Activated CD8-positive, alpha-beta T cell treated with anti-CD3 and anti-CD28 coated beads for 36 hours (primary cell): ENCODE measurements at regions not wholly inside any gene's neighbourhood (a gene's known extent, or its start where the extent isn't known, plus 50 kb on each side); places are given as distances from the start of the nearest gene placed in this dataset.

Experiments
- ATAC-seq: fragments of 200-7000 bp; cut with Tn5 transposase; one replicate; pipeline ENCODE4 v1.10.0; 2021; ENCODE audit warnings: mild to moderate bottlenecking, moderate library complexity
- CTCF ChIA-PET: fragments of 350-600 bp; sonication (Branson Sonifier 250); formaldehyde crosslinking; loops from one replicate; lab custom pipeline; 2021; ENCODE audit warnings: antibody characterized with exemption; lab: Charles Lee
- POLR2A ChIA-PET: fragments of 350-600 bp; sonication (Branson Sonifier 250); formaldehyde crosslinking; loops from one replicate; lab custom pipeline; 2021; ENCODE audit warnings: antibody characterized with exemption; lab: Charles Lee
- DNase-seq: peaks from one replicate; pipeline ENCODE4 v3.0.0-alpha.2; 2020
- H3K27ac Mint-ChIP-seq: one replicate; pipeline ENCODE4 v1.8.0; 2021; ENCODE audit warnings: mild to moderate bottlenecking, mixed read lengths
- H3K27me3 Mint-ChIP-seq: one replicate; pipeline ENCODE4 v1.8.0; 2021; ENCODE audit warnings: mixed read lengths
- H3K36me3 Mint-ChIP-seq: one replicate; pipeline ENCODE4 v1.8.0; 2021; ENCODE audit warnings: low read depth, mixed read lengths
- H3K4me1 Mint-ChIP-seq: one replicate; pipeline ENCODE4 v1.8.0; 2021; ENCODE audit warnings: low read depth, mixed read lengths
- H3K4me3 Mint-ChIP-seq: one replicate; pipeline ENCODE4 v1.8.0; 2021; ENCODE audit warnings: mild to moderate bottlenecking, moderate library complexity, mixed read lengths
- H3K9me3 Mint-ChIP-seq: one replicate; pipeline ENCODE4 v1.8.0; 2021; ENCODE audit warnings: mixed read lengths
- intact Hi-C: fragments of 100-400 bp; cut with micrococcal nuclease; formaldehyde crosslinking; loops from one replicate; pipeline ENCODE4 v1.10.0; 2022
- TF ChIP-seq, protein P1 (sequence below): fragments of 200-600 bp; IDR thresholded peaks from one replicate; pipeline ENCODE4 v1.8.0; 2022; ENCODE audit warnings: antibody characterized with exemption, mild to moderate bottlenecking

DNA sequence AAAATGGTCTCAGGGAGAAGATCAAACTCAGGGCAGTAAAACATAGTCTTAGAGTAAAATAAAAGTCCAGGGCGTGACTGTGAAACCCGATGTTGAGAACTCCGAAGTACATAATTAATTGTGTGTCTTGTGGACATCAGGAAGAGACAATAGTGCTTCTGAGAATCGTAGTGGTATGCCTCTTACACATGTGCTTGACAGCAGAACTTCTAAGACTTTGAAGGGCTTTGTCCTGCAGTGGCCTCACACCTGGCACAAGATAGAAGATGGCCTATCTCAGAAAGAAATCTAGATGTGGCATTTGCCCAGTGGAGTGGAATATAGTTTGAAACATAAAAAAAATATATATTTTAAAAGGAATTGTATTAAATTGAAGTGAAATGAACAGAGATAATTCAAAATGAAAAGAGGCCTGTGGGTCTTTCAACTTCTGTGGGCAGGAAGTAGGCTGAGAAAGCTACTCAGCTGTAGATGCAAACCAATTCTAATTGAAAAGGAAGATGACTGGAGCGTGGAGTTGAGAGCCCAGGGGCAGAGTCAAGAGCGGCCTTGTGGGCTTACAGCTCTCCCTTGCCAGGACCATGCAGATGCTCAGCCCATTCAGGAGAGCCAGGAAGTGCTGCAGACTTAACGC lies 468.4 kb downstream of the KDM4C start:
- peaks cover 2% of the 10 kb centered on the region for H3K9me3 Mint-ChIP-seq
- CTCF ChIA-PET = no interaction called here
- no peaks in the 10 kb centered on the region for H3K36me3 Mint-ChIP-seq
- intact Hi-C loops = no loop called here
- DNase-seq (no peak), ATAC-seq (no peak)
- no peak overlapping the region for H3K4me3 Mint-ChIP-seq
- POLR2A ChIA-PET = no interaction called here
- TF ChIP-seq, protein P1, sequence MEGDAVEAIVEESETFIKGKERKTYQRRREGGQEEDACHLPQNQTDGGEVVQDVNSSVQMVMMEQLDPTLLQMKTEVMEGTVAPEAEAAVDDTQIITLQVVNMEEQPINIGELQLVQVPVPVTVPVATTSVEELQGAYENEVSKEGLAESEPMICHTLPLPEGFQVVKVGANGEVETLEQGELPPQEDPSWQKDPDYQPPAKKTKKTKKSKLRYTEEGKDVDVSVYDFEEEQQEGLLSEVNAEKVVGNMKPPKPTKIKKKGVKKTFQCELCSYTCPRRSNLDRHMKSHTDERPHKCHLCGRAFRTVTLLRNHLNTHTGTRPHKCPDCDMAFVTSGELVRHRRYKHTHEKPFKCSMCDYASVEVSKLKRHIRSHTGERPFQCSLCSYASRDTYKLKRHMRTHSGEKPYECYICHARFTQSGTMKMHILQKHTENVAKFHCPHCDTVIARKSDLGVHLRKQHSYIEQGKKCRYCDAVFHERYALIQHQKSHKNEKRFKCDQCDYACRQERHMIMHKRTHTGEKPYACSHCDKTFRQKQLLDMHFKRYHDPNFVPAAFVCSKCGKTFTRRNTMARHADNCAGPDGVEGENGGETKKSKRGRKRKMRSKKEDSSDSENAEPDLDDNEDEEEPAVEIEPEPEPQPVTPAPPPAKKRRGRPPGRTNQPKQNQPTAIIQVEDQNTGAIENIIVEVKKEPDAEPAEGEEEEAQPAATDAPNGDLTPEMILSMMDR = no peak
- H3K4me1 Mint-ChIP-seq = peaks cover 22% of the 10 kb centered on the region
- peaks cover 7% of the 10 kb centered on the region for H3K27me3 Mint-ChIP-seq
- H3K27ac Mint-ChIP-seq = no peak overlapping the region
